HEK293 (cell line): ENCODE measurements at regions not wholly inside any gene's neighbourhood (a gene's known extent, or its start where the extent isn't known, plus 50 kb on each side); places are given as distances from the start of the nearest gene placed in this dataset.

Experiments
- CTCF ChIA-PET: fragments of 350-600 bp; formaldehyde crosslinking; extraction: SDS; loops from one replicate; lab custom pipeline; 2021; ENCODE audit warnings: antibody characterized with exemption; lab: Yijun Ruan, JAX
- POLR2A ChIA-PET: fragments of 300-600 bp; formaldehyde crosslinking; extraction: SDS; loops from one replicate; lab custom pipeline; 2020; ENCODE audit warnings: antibody characterized with exemption, inconsistent platforms; lab: Yijun Ruan, JAX
- H3K27ac ChIP-seq: fragments of 200-500 bp; sonication (Bioruptor generic); 2 replicates; pipeline ENCODE4 v1.5.1; 2014; ENCODE audit warnings: low read depth, low read length, control low read depth, inconsistent platforms; ENCODE audit errors: extremely low read depth
- H3K36me3 ChIP-seq, 2 experiments: fragments of 200-500 bp in 1 of 2; sonication (Bioruptor generic) in 1 of 2; 1 replicate in 1 of 2; 2 replicates in 1 of 2; pipeline ENCODE4 v1.5.1; 2014 to 2017; ENCODE audit warnings: inconsistent platforms in 2 of 2, low read length in 2 of 2; ENCODE audit not compliant: control insufficient read depth in 2 of 2, insufficient read depth in 1 of 2
- H3K4me1 ChIP-seq: fragments of 200-500 bp; sonication (Bioruptor generic); 2 replicates; pipeline ENCODE4 v1.5.1; 2014; ENCODE audit warnings: mild to moderate bottlenecking, low read length, inconsistent platforms; ENCODE audit not compliant: control insufficient read depth, insufficient read depth
- H3K4me3 ChIP-seq: 2 replicates; pipeline ENCODE4 v1.5.1; 2011; ENCODE audit warnings: low read depth, mild to moderate bottlenecking, control low read depth, low read length, moderate library complexity
- H3K9me3 ChIP-seq: fragments of 200-500 bp; sonication (Bioruptor generic); 2 replicates; pipeline ENCODE4 v1.5.1; 2014; ENCODE audit warnings: low read depth, low read length, inconsistent platforms; ENCODE audit not compliant: control insufficient read depth, insufficient read depth
- EGR2 ChIP-seq: fragments of 450-650 bp; formaldehyde crosslinking; IDR thresholded peaks from 2 replicates; pipeline ENCODE4 v1.5.1; 2016; ENCODE audit warnings: low read depth, missing biosample characterization, missing genetic modification characterization
- GLIS1 ChIP-seq: fragments of 450-650 bp; formaldehyde crosslinking; IDR thresholded peaks from 2 replicates; pipeline ENCODE4 v1.5.1; 2016; ENCODE audit warnings: missing biosample characterization, missing genetic modification characterization
- RBAK ChIP-seq: fragments of 450-650 bp; formaldehyde crosslinking; IDR thresholded peaks from 2 replicates; pipeline ENCODE4 v1.5.1; 2016; ENCODE audit warnings: missing biosample characterization, missing genetic modification characterization
- REPIN1 ChIP-seq: fragments of 450-650 bp; formaldehyde crosslinking; IDR thresholded peaks from 2 replicates; pipeline ENCODE4 v1.5.1; 2017; ENCODE audit warnings: missing biosample characterization, missing genetic modification characterization, low read depth
- SALL2 ChIP-seq: fragments of 450-650 bp; formaldehyde crosslinking; IDR thresholded peaks from 2 replicates; pipeline ENCODE4 v1.5.0; 2017; ENCODE audit warnings: missing biosample characterization, mild to moderate bottlenecking, missing genetic modification characterization, borderline replicate concordance
- SCRT1 ChIP-seq: fragments of 450-650 bp; formaldehyde crosslinking; IDR thresholded peaks from 2 replicates; pipeline ENCODE4 v1.5.1; 2016; ENCODE audit warnings: missing biosample characterization, missing genetic modification characterization, borderline replicate concordance
- ZBTB26 ChIP-seq: fragments of 450-650 bp; formaldehyde crosslinking; optimal IDR thresholded peaks from 2 replicates; pipeline ENCODE3; 2016; ENCODE audit warnings: missing biosample characterization, mild to moderate bottlenecking, missing genetic modification characterization
- ZBTB6 ChIP-seq: fragments of 450-650 bp; formaldehyde crosslinking; IDR thresholded peaks from 2 replicates; pipeline ENCODE4 v1.5.1; 2017; ENCODE audit warnings: missing biosample characterization, missing genetic modification characterization
- ZBTB7A ChIP-seq: fragments of 450-650 bp; formaldehyde crosslinking; IDR thresholded peaks from 2 replicates; pipeline ENCODE4 v1.5.1; 2016; ENCODE audit warnings: low read depth, missing biosample characterization, missing genetic modification characterization
- ZNF138 ChIP-seq: fragments of 450-650 bp; formaldehyde crosslinking; IDR thresholded peaks from 2 replicates; pipeline ENCODE4 v1.5.1; 2016; ENCODE audit warnings: missing biosample characterization, missing genetic modification characterization, borderline replicate concordance
- ZNF266 ChIP-seq: fragments of 450-650 bp; formaldehyde crosslinking; IDR thresholded peaks from 2 replicates; pipeline ENCODE4 v1.5.1; 2016; ENCODE audit warnings: missing biosample characterization, missing genetic modification characterization, low read depth
- ZNF302 ChIP-seq: fragments of 450-650 bp; formaldehyde crosslinking; IDR thresholded peaks from 2 replicates; pipeline ENCODE4 v1.5.1; 2016; ENCODE audit warnings: missing biosample characterization, missing genetic modification characterization, low read depth
- ZNF391 ChIP-seq: fragments of 450-650 bp; formaldehyde crosslinking; IDR thresholded peaks from 2 replicates; pipeline ENCODE4 v1.5.1; 2016; ENCODE audit warnings: low read depth, missing biosample characterization, missing genetic modification characterization, borderline replicate concordance
- ZNF404 ChIP-seq: fragments of 450-650 bp; formaldehyde crosslinking; IDR thresholded peaks from 2 replicates; pipeline ENCODE4 v1.5.1; 2017; ENCODE audit warnings: missing biosample characterization, missing genetic modification characterization
- ZNF426 ChIP-seq: fragments of 450-650 bp; formaldehyde crosslinking; IDR thresholded peaks from 2 replicates; pipeline ENCODE4 v1.5.1; 2017; ENCODE audit warnings: missing biosample characterization, missing genetic modification characterization, mild to moderate bottlenecking, inconsistent platforms, moderate library complexity
- ZNF473 ChIP-seq: fragments of 450-650 bp; formaldehyde crosslinking; IDR thresholded peaks from 2 replicates; pipeline ENCODE4 v1.5.1; 2017; ENCODE audit warnings: missing biosample characterization, missing genetic modification characterization
- ZNF692 ChIP-seq: fragments of 450-650 bp; formaldehyde crosslinking; IDR thresholded peaks from 2 replicates; pipeline ENCODE4 v1.5.1; 2016; ENCODE audit warnings: missing biosample characterization, missing genetic modification characterization
- ZNF785 ChIP-seq: fragments of 450-650 bp; formaldehyde crosslinking; IDR thresholded peaks from 2 replicates; pipeline ENCODE4 v1.5.1; 2016; ENCODE audit warnings: missing biosample characterization, missing genetic modification characterization
- ZNF791 ChIP-seq: fragments of 450-650 bp; formaldehyde crosslinking; IDR thresholded peaks from 2 replicates; pipeline ENCODE4 v1.5.1; 2016; ENCODE audit warnings: missing biosample characterization, missing genetic modification characterization
- ZSCAN5A ChIP-seq: fragments of 450-650 bp; formaldehyde crosslinking; IDR thresholded peaks from 2 replicates; pipeline ENCODE4 v1.5.1; 2016; ENCODE audit warnings: missing biosample characterization, missing genetic modification characterization
- TF ChIP-seq, protein P1 (sequence below): fragments of 450-650 bp; formaldehyde crosslinking; IDR thresholded peaks from 2 replicates; pipeline ENCODE4 v1.5.1; 2016; ENCODE audit warnings: missing biosample characterization, missing genetic modification characterization
- TF ChIP-seq, protein P2 (sequence below): fragments of 450-650 bp; formaldehyde crosslinking; IDR thresholded peaks from 2 replicates; pipeline ENCODE4 v1.5.1; 2016; ENCODE audit warnings: missing biosample characterization, missing genetic modification characterization

- no peak for TF ChIP-seq ZBTB6 (tag by site-specific recombination)
- TF ChIP-seq SALL2 (tag by site-specific recombination): no peak
- no peak for TF ChIP-seq ZSCAN5A (tag by site-specific recombination)
- no peak for TF ChIP-seq ZNF426
Observed at GRCh38 chr5:82359272-82359671, 81.1 kb upstream of the RPS23 start (continued).

GRCh38 chr5:82358457-82358856 is 80.3 kb upstream of the RPS23 start:
- TF ChIP-seq ZNF785 (tag by site-specific recombination) (no peak), ZNF692 (tag by site-specific recombination) (no peak), ZNF302 (no peak), ZNF791 (tag by site-specific recombination) (no peak), RBAK (no peak), ZNF391 (no peak), ZNF138 (tag by site-specific recombination) (no peak), SCRT1 (tag by site-specific recombination) (no peak), ZBTB26 (tag by site-specific recombination) (no peak)
- no peak overlapping the region for H3K4me3 ChIP-seq
- POLR2A ChIA-PET: no interaction called here
- H3K27ac ChIP-seq: no peak overlapping the region
- H3K9me3 ChIP-seq: no peaks in the 10 kb centered on the region
- H3K36me3 ChIP-seq: no peaks in the 10 kb centered on the region
- H3K4me1 ChIP-seq: no peaks in the 10 kb centered on the region; the same call in 1 of the 2 replicates
- CTCF ChIA-PET: interaction anchor here (1.0 to 1.3 kb wide), 2 partner anchors 46 to 1206 kb away, joined by 3 read pairs; no protein-coding TSS in a partner anchor

GRCh38 chr5:82356808-82357671 is 78.9 kb upstream of the RPS23 start:
- H3K4me1 ChIP-seq: no peaks in the 10 kb centered on the region; the same call in 1 of the 2 replicates
- no peaks in the 10 kb centered on the region for H3K9me3 ChIP-seq
- POLR2A ChIA-PET: interaction anchor here (1.9 kb wide), 1 partner anchor 30 kb away, joined by 9 read pairs; no protein-coding TSS in a partner anchor
- no peak overlapping the region; the same call in 1 of the 2 replicates for H3K27ac ChIP-seq
- CTCF ChIA-PET: interaction anchor here (1.4 kb wide), 1 partner anchor 8 kb away, joined by 3 read pairs; no protein-coding TSS in a partner anchor
- H3K4me3 ChIP-seq: no peak overlapping the region
- H3K36me3 ChIP-seq: no peaks in the 10 kb centered on the region
- TF ChIP-seq, protein P1, sequence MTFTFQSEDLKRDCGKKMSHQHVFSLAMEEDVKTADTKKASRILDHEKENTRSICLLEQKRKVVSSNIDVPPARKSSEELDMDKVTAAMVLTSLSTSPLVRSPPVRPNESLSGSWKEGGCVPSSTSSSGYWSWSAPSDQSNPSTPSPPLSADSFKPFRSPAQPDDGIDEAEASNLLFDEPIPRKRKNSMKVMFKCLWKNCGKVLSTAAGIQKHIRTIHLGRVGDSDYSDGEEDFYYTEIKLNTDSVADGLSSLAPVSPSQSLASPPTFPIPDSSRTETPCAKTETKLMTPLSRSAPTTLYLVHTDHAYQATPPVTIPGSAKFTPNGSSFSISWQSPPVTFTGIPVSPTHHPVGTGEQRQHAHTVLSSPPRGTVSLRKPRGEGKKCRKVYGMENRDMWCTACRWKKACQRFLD (tag by site-specific recombination): no peak
- TF ChIP-seq REPIN1 (tag by site-specific recombination) (no peak), ZNF404 (tag by site-specific recombination) (no peak), ZNF473 (tag by site-specific recombination) (no peak), SCRT1 (tag by site-specific recombination) (no peak), ZBTB7A (tag by site-specific recombination) (no peak), ZSCAN5A (tag by site-specific recombination) (no peak), ZNF266 (tag by site-specific recombination) (no peak), EGR2 (tag by site-specific recombination) (no peak), GLIS1 (tag by site-specific recombination) (no peak)
- TF ChIP-seq, protein P2, sequence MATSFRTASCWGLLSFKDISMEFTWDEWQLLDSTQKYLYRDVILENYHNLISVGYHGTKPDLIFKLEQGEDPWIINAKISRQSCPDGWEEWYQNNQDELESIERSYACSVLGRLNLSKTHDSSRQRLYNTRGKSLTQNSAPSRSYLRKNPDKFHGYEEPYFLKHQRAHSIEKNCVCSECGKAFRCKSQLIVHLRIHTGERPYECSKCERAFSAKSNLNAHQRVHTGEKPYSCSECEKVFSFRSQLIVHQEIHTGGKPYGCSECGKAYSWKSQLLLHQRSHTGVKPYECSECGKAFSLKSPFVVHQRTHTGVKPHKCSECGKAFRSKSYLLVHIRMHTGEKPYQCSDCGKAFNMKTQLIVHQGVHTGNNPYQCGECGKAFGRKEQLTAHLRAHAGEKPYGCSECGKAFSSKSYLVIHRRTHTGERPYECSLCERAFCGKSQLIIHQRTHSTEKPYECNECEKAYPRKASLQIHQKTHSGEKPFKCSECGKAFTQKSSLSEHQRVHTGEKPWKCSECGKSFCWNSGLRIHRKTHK (tag by site-specific recombination): no peak
